ENCODE measurements at regions not wholly inside any gene's neighbourhood (a gene's known extent, or its start where the extent isn't known, plus 50 kb on each side); places are given as distances from the start of the nearest gene placed in this dataset.

GRCh38 chr12:59134750-59135149 lies 214.4 kb upstream of the LRIG3 start:
- BruUV-seq (replicated peaks): no TSS peak

GRCh38 chr12:59131462-59131861 lies 211.2 kb upstream of the LRIG3 start:
- POLR2A ChIA-PET (ENCODE audit: unreplicated experiment): no interaction called here
- H3K27ac ChIP-seq: no peak overlapping the region
- intact Hi-C loops (cut with micrococcal nuclease; ENCODE audit: unreplicated experiment): no loop called here
- H3K4me3 ChIP-seq: no peak overlapping the region
- no peak overlapping the region for H2AFZ ChIP-seq
- TF ChIP-seq CTCF (conservative IDR thresholded peaks at IDR 0.05) (no peak), EZH2 (IDR thresholded peaks at IDR 0.05; ENCODE audit: low read depth) (no peak)
- no peaks in the 10 kb centered on the region for H3K4me1 ChIP-seq (replicated peaks; ENCODE audit: insufficient read depth)
- H3K36me3 ChIP-seq (ENCODE audit: low read depth): no peaks in the 10 kb centered on the region
- DNase-seq: no peak
- CTCF ChIA-PET: no interaction called here
- H3K9me3 ChIP-seq (ENCODE audit: insufficient read depth, low read depth): no peaks in the 10 kb centered on the region
- H3K4me2 ChIP-seq: no peak overlapping the region
- no peaks in the 10 kb centered on the region for H3K27me3 ChIP-seq (ENCODE audit: insufficient read depth, low read depth)
- H3K79me2 ChIP-seq (ENCODE audit: low read depth): no peaks in the 10 kb centered on the region
- no peaks in the 10 kb centered on the region for H3K9me2 ChIP-seq (ENCODE audit: insufficient read depth)
- no peaks in the 10 kb centered on the region for H3F3A ChIP-seq (ENCODE audit: insufficient read depth, low read depth)
- BruUV-seq (replicated peaks): no TSS peak
- no peaks in the 10 kb centered on the region for H4K20me1 ChIP-seq (ENCODE audit: insufficient read depth)

More at GRCh38 chr12:59134750-59135149, 214.4 kb upstream of the LRIG3 start:
- Histone ChIP-seq H3K4me3 (no peak overlapping the region), H3K27ac (no peak overlapping the region), H3F3A (ENCODE audit: insufficient read depth, low read depth) (no peaks in the 10 kb centered on the region), H3K36me3 (ENCODE audit: low read depth) (no peaks in the 10 kb centered on the region), H3K4me1 (replicated peaks; ENCODE audit: insufficient read depth) (no peaks in the 10 kb centered on the region), H3K4me2 (no peak overlapping the region), H3K9me2 (ENCODE audit: insufficient read depth) (no peaks in the 10 kb centered on the region), H4K20me1 (ENCODE audit: insufficient read depth) (no peaks in the 10 kb centered on the region), H2AFZ (no peak overlapping the region), H3K27me3 (ENCODE audit: insufficient read depth, low read depth) (no peaks in the 10 kb centered on the region), H3K79me2 (ENCODE audit: low read depth) (no peaks in the 10 kb centered on the region), H3K9me3 (ENCODE audit: insufficient read depth, low read depth) (no peaks in the 10 kb centered on the region)
- no peak for TF ChIP-seq CTCF (conservative IDR thresholded peaks at IDR 0.05)
- no peak for TF ChIP-seq EZH2 (IDR thresholded peaks at IDR 0.05; ENCODE audit: low read depth)
- POLR2A ChIA-PET (ENCODE audit: unreplicated experiment): no interaction called here
- intact Hi-C loops (cut with micrococcal nuclease; ENCODE audit: unreplicated experiment): no loop called here
- CTCF ChIA-PET: no interaction called here
- DNase-seq: no peak

GRCh38 chr12:59122784-59123183 lies 202.5 kb upstream of the LRIG3 start:
- H3K79me2 ChIP-seq (ENCODE audit: low read depth): no peaks in the 10 kb centered on the region
- no peaks in the 10 kb centered on the region for H3K27me3 ChIP-seq (ENCODE audit: insufficient read depth, low read depth)
- BruUV-seq (replicated peaks): no TSS peak
- H3K9me2 ChIP-seq (ENCODE audit: insufficient read depth): no peaks in the 10 kb centered on the region
- no peak overlapping the region for H3K4me2 ChIP-seq
- no peaks in the 10 kb centered on the region for H4K20me1 ChIP-seq (ENCODE audit: insufficient read depth)
- POLR2A ChIA-PET (ENCODE audit: unreplicated experiment): no interaction called here
- H3K27ac ChIP-seq: no peak overlapping the region
- intact Hi-C loops (cut with micrococcal nuclease; ENCODE audit: unreplicated experiment): no loop called here
- no peaks in the 10 kb centered on the region; the same call in 1 of the 2 replicates for H3K9me3 ChIP-seq (ENCODE audit: insufficient read depth, low read depth)
- TF ChIP-seq CTCF (conservative IDR thresholded peaks at IDR 0.05) (no peak), EZH2 (IDR thresholded peaks at IDR 0.05; ENCODE audit: low read depth) (no peak)
- CTCF ChIA-PET: no interaction called here
- peaks cover 8% of the 10 kb centered on the region; the same call in 1 of the 2 replicates for H3K4me1 ChIP-seq (replicated peaks; ENCODE audit: insufficient read depth)
- no peak overlapping the region for H2AFZ ChIP-seq
- H3K36me3 ChIP-seq (ENCODE audit: low read depth): no peaks in the 10 kb centered on the region
- H3K4me3 ChIP-seq: no peak overlapping the region
- no peak for DNase-seq
- H3F3A ChIP-seq (ENCODE audit: insufficient read depth, low read depth): no peaks in the 10 kb centered on the region
